Testis (tissue), 2 donors: ENCODE measurements at regions not wholly inside any gene's neighbourhood (a gene's known extent, or its start where the extent isn't known, plus 50 kb on each side); places are given as distances from the start of the nearest gene placed in this dataset.
"Not testable (repeated sequence)": the region's sequence is repeated elsewhere in the genome, so short reads cannot be mapped to it uniquely, and the experiment has no call there.

ENCODE experiments used
- DNase-seq: peaks from one replicate; pipeline ENCODE4 v3.0.0-alpha.2; 2019
- H3K27ac ChIP-seq, 2 donors: fragments of 200-600 bp; sonication (generic); one replicate each; pipeline ENCODE4 v1.5.1; 2019
- H3K27me3 ChIP-seq: fragments of 200-600 bp; sonication (generic); one replicate; pipeline ENCODE4 v1.5.1; 2019
- H3K36me3 ChIP-seq: fragments of 200-600 bp; sonication (generic); one replicate; pipeline ENCODE4 v1.5.1; 2017; ENCODE audit warnings: low read depth; ENCODE audit errors: missing control alignments
- H3K4me1 ChIP-seq: fragments of 200-600 bp; sonication (generic); one replicate; pipeline ENCODE4 v1.5.1; 2019
- H3K4me3 ChIP-seq, 2 donors: fragments of 200-600 bp; sonication (generic); one replicate each; pipeline ENCODE4 v1.5.1; 2017 to 2019
- H3K9me3 ChIP-seq: fragments of 200-600 bp; sonication (generic); one replicate; pipeline ENCODE4 v1.5.1; 2017
- POLR2A ChIP-seq: fragments of 450-650 bp; IDR thresholded peaks from one replicate; pipeline ENCODE4 v1.6.1; 2017; ENCODE audit warnings: antibody characterized with exemption, mild to moderate bottlenecking, moderate library complexity
- WGBS, 2 donors: methylation state at CpG; one replicate each; pipeline ENCODE4 v1.1.5; 2018; 5-methylcytosine and 5-hydroxymethylcytosine counted together
- intact Hi-C: fragments of 100-400 bp; cut with DNase I; formaldehyde crosslinking; loops from one replicate; pipeline ENCODE4 v1.15.1; 2023; ENCODE audit warnings: low total_unique reads
- TF ChIP-seq, protein P1 (sequence below), 3 experiments: fragments of 450-650 bp in 2 of 3; fragments of 200-600 bp in 1 of 3; sonication (generic) in 1 of 3; IDR thresholded peaks; one replicate each; pipeline ENCODE4 v1.5.1; 2016 to 2019; ENCODE audit warnings: antibody characterized with exemption in 3 of 3, mild to moderate bottlenecking in 2 of 3, moderate library complexity in 1 of 3

DNA sequence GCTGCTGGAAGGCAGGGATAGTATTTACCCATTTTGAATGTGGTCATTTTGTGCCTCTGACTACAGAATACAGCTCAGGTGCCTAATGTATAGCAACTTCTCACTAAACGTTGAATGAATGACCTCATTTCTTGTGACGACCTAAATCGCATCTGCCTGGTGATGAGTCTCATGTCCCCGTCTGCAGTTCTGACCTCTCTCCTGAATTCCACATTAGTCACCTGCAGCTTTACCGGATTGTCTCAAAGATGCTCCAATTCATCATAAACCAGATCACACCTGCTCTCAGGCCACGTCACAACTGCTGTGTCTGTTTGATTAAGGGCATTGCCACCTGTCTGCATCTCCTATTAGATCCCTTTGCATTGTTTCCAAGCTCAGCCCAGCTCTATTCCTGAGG is 133.6 kb upstream of the MYT1L start:
- Histone ChIP-seq H3K4me1 (no peaks in the 10 kb centered on the region), H3K27ac (no peak overlapping the region), H3K4me3 (no peak overlapping the region), H3K9me3 (no peaks in the 10 kb centered on the region), H3K36me3 (no peaks in the 10 kb centered on the region), H3K27me3 (no peaks in the 10 kb centered on the region)
- intact Hi-C loops, result no loop called here
- WGBS, 2 donors, result 77 to 82% methylated on average over 6 of the region's 6 CpGs
- no peak for DNase-seq
- TF ChIP-seq POLR2A, result no peak
- TF ChIP-seq, protein P1, sequence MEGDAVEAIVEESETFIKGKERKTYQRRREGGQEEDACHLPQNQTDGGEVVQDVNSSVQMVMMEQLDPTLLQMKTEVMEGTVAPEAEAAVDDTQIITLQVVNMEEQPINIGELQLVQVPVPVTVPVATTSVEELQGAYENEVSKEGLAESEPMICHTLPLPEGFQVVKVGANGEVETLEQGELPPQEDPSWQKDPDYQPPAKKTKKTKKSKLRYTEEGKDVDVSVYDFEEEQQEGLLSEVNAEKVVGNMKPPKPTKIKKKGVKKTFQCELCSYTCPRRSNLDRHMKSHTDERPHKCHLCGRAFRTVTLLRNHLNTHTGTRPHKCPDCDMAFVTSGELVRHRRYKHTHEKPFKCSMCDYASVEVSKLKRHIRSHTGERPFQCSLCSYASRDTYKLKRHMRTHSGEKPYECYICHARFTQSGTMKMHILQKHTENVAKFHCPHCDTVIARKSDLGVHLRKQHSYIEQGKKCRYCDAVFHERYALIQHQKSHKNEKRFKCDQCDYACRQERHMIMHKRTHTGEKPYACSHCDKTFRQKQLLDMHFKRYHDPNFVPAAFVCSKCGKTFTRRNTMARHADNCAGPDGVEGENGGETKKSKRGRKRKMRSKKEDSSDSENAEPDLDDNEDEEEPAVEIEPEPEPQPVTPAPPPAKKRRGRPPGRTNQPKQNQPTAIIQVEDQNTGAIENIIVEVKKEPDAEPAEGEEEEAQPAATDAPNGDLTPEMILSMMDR (IDR thresholded peaks at IDR 0.05), result no peak

DNA sequence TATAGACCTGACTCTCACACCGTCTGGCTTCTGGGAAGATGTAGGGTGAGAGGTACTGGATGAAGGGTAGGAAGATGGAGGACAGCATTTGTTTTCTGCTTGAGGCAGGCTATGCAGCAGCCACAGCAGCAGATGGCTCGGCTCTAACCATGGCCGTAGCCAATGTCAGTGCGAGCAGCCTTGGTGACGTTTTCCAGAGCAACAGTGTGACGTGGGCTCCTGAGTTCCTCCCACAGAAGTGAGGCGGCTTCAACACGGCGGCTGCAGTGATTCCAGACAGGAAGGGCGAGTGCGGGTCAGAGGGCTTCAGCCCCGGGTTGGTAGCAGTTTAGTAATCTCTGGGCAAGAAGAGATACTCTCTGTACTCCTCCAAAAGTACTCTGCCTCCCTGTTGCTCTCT is 133.0 kb upstream of the MYT1L start:
- no peak for TF ChIP-seq POLR2A
- TF ChIP-seq, protein P1 (IDR thresholded peaks at IDR 0.05), result no peak
- DNase-seq, result peak; percentile 42
- Histone ChIP-seq H3K27ac (no peak overlapping the region), H3K9me3 (no peaks in the 10 kb centered on the region), H3K27me3 (no peaks in the 10 kb centered on the region), H3K4me3 (no peak overlapping the region), H3K4me1 (no peaks in the 10 kb centered on the region), H3K36me3 (no peaks in the 10 kb centered on the region)
- intact Hi-C loops, result no loop called here
- 30 to 33% methylated on average over 12 of the region's 12 CpGs for WGBS, 2 donors

DNA sequence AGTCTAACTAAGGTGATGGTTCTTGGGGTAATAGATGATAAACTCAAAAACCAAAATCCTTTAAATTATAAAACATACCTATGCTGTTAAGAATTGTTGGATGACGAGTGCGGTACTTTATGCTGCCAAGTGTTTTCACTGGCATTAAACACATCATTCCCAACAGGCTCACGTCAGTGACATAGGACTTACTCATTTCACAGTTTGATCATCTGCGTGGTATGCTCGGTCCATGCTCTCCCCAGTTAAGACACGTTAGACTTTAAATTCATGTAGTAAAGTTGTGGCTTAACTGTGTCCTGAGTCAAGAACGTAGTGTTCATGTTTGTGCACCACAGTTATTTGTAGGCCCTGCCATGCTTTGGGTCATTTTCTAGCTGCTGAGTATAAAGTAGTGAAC is 125.6 kb upstream of the MYT1L start:
- Histone ChIP-seq H3K27ac (no peak overlapping the region), H3K36me3 (no peaks in the 10 kb centered on the region), H3K9me3 (no peaks in the 10 kb centered on the region), H3K4me1 (no peaks in the 10 kb centered on the region), H3K4me3 (no peak overlapping the region), H3K27me3 (no peaks in the 10 kb centered on the region)
- intact Hi-C loops, result no loop called here
- TF ChIP-seq, protein P1 (IDR thresholded peaks at IDR 0.05), result no peak
- TF ChIP-seq POLR2A, result no peak
- DNase-seq, result no peak
- 83 to 87% methylated on average over 7 of the region's 7 CpGs for WGBS, 2 donors

DNA sequence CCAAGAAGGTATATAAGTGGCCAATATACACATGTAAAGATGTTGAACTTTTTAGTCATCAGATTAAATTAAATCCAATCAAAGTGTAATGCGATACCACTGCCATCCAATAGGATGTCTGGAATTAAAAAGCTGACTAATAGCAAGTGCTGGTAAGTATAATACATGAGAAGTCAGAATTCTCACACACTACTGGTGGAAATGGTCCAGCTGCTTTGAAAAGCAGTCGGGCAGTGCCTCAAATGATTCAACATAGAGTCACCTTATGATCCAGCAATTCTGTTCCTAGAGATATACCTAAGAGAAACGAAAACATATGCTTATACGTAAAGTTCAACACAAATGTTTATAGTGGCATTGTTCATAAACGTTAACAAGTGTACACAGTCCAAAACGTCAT is 124.1 kb upstream of the MYT1L start:
- no peak for DNase-seq
- intact Hi-C loops, result no loop called here
- TF ChIP-seq POLR2A, result no peak
- TF ChIP-seq, protein P1 (IDR thresholded peaks at IDR 0.05), result no peak
- Histone ChIP-seq H3K36me3 (no peaks in the 10 kb centered on the region), H3K4me3 (no peak overlapping the region), H3K9me3 (no peaks in the 10 kb centered on the region), H3K27me3 (no peaks in the 10 kb centered on the region), H3K27ac (no peak overlapping the region), H3K4me1 (no peaks in the 10 kb centered on the region)
- 88 to 94% methylated on average over 6 of the region's 6 CpGs for WGBS, 2 donors

DNA sequence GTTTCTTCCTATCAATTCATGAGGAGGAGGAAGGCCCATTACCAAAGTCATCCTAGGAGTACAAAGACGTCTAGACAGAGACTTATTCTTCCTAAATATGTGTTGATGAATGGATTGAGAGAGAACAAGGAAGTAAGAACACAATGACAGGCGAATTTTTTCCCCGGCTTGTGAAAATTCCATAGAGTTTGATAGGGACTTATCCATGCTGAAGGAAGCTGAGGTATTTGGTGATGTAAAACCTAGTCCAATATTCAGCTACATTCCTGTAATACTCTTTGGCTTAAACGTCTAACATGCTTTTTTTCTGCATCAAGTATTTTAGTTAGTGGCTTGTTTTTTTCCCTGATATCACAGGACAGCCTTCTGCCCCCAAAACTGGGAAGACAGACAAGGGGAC is 121.9 kb upstream of the MYT1L start:
- DNase-seq, result no peak
- no peaks in the 10 kb centered on the region for H3K4me1 ChIP-seq
- no peak overlapping the region for H3K27ac ChIP-seq
- no peaks in the 10 kb centered on the region for H3K36me3 ChIP-seq
- WGBS, 2 donors, result 58 to 71% methylated on average over 4 of the region's 4 CpGs
- no peaks in the 10 kb centered on the region for H3K27me3 ChIP-seq
- no peak overlapping the region for H3K4me3 ChIP-seq
- TF ChIP-seq POLR2A, result no peak
- TF ChIP-seq, protein P1 (IDR thresholded peaks at IDR 0.05), result no peak
- H3K9me3 ChIP-seq, result no peaks in the 10 kb centered on the region
- intact Hi-C loops, result no loop called here

- H3K4me1 ChIP-seq, DNase-seq, intact Hi-C loops, H3K36me3 ChIP-seq, H3K9me3 ChIP-seq, H3K4me3 ChIP-seq, H3K27me3 ChIP-seq, H3K27ac ChIP-seq: not testable (repeated sequence)
- 87 to 93% methylated on average over 3 to 4 of the region's 4 CpGs for WGBS, 2 donors
Measured at GRCh38 chr2:2451275-2451674, 120.2 kb upstream of the MYT1L start.
